Kidney (tissue), 13 donors: ENCODE measurements at regions not wholly inside any gene's neighbourhood (a gene's known extent, or its start where the extent isn't known, plus 50 kb on each side); places are given as distances from the start of the nearest gene placed in this dataset.

Experiments
- DNase-seq, 5 donors: peaks; one replicate each; pipeline ENCODE4 v3.0.0-alpha.2; 2013 to 2020
- FAIRE-seq: peaks from 2 replicates; lab custom pipeline; 2012; peaks lifted over from hg19 to GRCh38; lab: Jason Lieb, UNC
- H3K27ac ChIP-seq, 2 donors: one replicate each; pipeline ENCODE4 v1.7.0; 2013; ENCODE audit warnings: low read depth in 2 of 2, low read length in 2 of 2, inconsistent platforms in 1 of 2
- H3K27me3 ChIP-seq: one replicate; pipeline ENCODE4 v1.7.1; 2013; ENCODE audit warnings: low read length, inconsistent platforms; ENCODE audit not compliant: control insufficient read depth, insufficient read depth
- H3K36me3 ChIP-seq, 3 donors: one replicate each; pipeline versions ENCODE4 v1.7.0 to v1.7.1; 2013; ENCODE audit warnings: low read length in 3 of 3, control low read depth in 1 of 3, inconsistent platforms in 1 of 3; ENCODE audit not compliant: insufficient read depth in 3 of 3, control insufficient read depth in 2 of 3
- H3K4me1 ChIP-seq, 3 donors: one replicate each; pipeline versions ENCODE4 v1.7.0 to v1.7.1; 2013; ENCODE audit warnings: low read length in 3 of 3, inconsistent platforms in 1 of 3, low read depth in 1 of 3; ENCODE audit not compliant: control insufficient read depth in 2 of 3, insufficient read depth in 2 of 3
- H3K4me3 ChIP-seq, 3 donors: one replicate each; pipeline versions ENCODE4 v1.7.0 to v1.8.1; 2013; ENCODE audit warnings: low read length in 3 of 3, control low read depth in 1 of 3, inconsistent platforms in 1 of 3
- H3K9ac ChIP-seq, 3 donors: one replicate each; pipeline versions ENCODE4 v1.7.0 to v1.7.1; 2013; ENCODE audit warnings: low read length in 3 of 3, control low read depth in 1 of 3, inconsistent platforms in 1 of 3
- H3K9me3 ChIP-seq, 3 donors: one replicate each; pipeline versions ENCODE4 v1.7.0 to v1.7.1; 2013; ENCODE audit warnings: low read length in 3 of 3, control low read depth in 1 of 3, inconsistent platforms in 1 of 3; ENCODE audit not compliant: control insufficient read depth in 2 of 3, insufficient read depth in 1 of 3
- intact Hi-C: fragments of 100-400 bp; cut with DNase I; formaldehyde crosslinking; loops from one replicate; pipeline ENCODE4 v1.11.1; 2022
- TF ChIP-seq, protein P1 (sequence below): IDR thresholded peaks from 3 replicates; pipeline ENCODE4 v1.5.1; 2012; ENCODE audit warnings: mild to moderate bottlenecking, moderate library complexity, borderline replicate concordance; ENCODE audit not compliant: insufficient read depth; ENCODE audit errors: extremely low read depth
- donor health status: control.
- donor health status: control.
- donor health status: control.
- donor health status: control.
- donor health status: control.
- donor health status: DM: yes; HTN: yes; CAD: no.
- donor health status: Normal renal cell carcinoma (clear cell type).

DNA sequence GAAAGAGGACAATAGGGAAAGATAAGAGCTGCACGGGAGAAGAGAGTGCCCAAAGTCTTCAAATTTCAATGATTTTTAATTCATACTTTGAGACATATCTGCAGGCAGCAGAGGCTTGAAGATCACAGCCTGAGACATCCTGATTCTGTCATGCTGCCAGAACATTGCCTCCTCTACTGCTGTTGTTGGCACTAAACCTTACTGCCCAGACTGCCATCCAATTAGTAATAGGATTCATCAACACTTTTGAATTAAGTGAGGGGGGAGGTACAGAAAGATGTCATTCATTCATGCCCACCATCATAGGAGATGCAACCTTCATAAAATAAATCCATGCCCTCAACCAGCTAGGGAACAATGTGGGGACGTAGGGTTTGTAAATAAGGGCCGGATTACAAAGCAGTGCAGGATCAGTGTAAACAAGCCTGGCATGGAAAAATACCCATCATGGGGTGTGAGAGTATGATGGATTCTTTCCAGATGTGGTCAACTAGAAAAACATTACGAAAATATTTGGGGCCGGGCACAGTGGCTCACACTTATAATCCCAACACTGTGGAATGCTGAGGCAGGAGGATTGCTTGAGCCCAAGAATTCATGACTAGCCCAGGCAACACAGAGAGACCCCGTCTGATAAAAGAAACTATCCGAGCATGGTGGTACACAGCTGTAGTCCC lies 122.1 kb upstream of the DAPK1 start:
- Histone ChIP-seq H3K9ac (no peak overlapping the region), H3K4me1 (peaks cover 0 to 23% (median 6%) of the 10 kb centered on the region in 3 donors), H3K36me3 (no peaks in the 10 kb centered on the region), H3K4me3 (no peak overlapping the region), H3K27me3 (peaks cover 5% of the 10 kb centered on the region), H3K9me3 (no peaks in the 10 kb centered on the region), H3K27ac (no peak overlapping the region)
- intact Hi-C loops, result no loop called here
- FAIRE-seq (no peak), DNase-seq (no peak)
- TF ChIP-seq, protein P1, sequence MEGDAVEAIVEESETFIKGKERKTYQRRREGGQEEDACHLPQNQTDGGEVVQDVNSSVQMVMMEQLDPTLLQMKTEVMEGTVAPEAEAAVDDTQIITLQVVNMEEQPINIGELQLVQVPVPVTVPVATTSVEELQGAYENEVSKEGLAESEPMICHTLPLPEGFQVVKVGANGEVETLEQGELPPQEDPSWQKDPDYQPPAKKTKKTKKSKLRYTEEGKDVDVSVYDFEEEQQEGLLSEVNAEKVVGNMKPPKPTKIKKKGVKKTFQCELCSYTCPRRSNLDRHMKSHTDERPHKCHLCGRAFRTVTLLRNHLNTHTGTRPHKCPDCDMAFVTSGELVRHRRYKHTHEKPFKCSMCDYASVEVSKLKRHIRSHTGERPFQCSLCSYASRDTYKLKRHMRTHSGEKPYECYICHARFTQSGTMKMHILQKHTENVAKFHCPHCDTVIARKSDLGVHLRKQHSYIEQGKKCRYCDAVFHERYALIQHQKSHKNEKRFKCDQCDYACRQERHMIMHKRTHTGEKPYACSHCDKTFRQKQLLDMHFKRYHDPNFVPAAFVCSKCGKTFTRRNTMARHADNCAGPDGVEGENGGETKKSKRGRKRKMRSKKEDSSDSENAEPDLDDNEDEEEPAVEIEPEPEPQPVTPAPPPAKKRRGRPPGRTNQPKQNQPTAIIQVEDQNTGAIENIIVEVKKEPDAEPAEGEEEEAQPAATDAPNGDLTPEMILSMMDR, result no peak

DNA sequence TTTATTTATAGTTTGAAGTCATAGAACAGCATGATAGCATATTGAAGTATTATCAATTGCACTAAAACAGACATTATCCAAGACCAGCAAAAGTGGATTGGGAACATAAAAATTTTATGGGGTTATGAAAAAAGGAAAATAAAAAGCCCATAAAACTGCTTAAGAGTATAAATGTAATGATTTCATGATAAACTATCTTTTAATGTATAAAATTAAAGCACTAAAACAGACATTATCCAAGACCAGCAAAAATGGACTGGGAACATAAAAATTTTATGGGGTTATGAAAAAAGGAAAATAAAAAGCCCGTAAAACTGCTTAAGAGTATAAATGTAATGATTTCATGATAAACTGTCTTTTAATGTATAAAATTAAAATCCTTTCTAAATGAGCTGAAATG lies 119.0 kb upstream of the DAPK1 start:
- Histone ChIP-seq H3K4me3 (no peak overlapping the region), H3K27ac (no peak overlapping the region), H3K36me3 (no peaks in the 10 kb centered on the region), H3K9ac (no peak overlapping the region), H3K4me1 (peaks cover 0 to 5% (median 2%) of the 10 kb centered on the region in 3 donors), H3K27me3 (peaks cover 5% of the 10 kb centered on the region), H3K9me3 (no peaks in the 10 kb centered on the region)
- peak in 1 of 5 donors; percentile 25 for DNase-seq
- intact Hi-C loops, result no loop called here
- peak; percentile 3 for FAIRE-seq
- TF ChIP-seq, protein P1, result no peak

DNA sequence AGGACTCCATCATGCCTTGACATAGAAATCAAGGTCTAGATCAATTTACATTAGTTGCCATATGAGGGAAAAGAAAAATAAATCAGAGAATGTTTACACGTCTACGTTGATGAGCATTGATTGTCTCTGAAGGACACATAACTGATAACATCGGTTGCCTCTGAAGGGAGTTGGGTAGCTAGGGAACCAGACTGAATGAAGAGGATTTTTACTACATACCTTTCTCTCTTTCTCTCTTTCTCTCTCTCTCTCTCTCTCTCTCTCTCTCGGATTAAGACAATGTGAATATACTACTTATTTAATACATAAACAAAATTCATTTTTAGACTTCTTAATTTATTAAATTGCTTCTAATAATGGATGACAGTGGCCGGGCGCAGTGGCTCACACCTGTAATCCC lies 118.4 kb upstream of the DAPK1 start:
- H3K9ac ChIP-seq, result no peak overlapping the region
- FAIRE-seq, result no peak
- intact Hi-C loops, result no loop called here
- H3K9me3 ChIP-seq, result no peaks in the 10 kb centered on the region
- H3K4me1 ChIP-seq, result peaks cover 0 to 4% (median 0%) of the 10 kb centered on the region in 3 donors
- H3K36me3 ChIP-seq, result no peaks in the 10 kb centered on the region
- TF ChIP-seq, protein P1, result no peak
- DNase-seq, result no peak
- no peak overlapping the region for H3K27ac ChIP-seq
- H3K27me3 ChIP-seq, result peaks cover 5% of the 10 kb centered on the region
- no peak overlapping the region for H3K4me3 ChIP-seq
